Thyroid gland (tissue), 4 donors: ENCODE measurements at regions not wholly inside any gene's neighbourhood (a gene's known extent, or its start where the extent isn't known, plus 50 kb on each side); places are given as distances from the start of the nearest gene placed in this dataset.

Experiments used
- DNase-seq, 2 donors: peaks; one replicate each; pipeline ENCODE4 v3.0.0-alpha.2; 2019
- H3K27ac ChIP-seq, 3 donors: fragments of 200-600 bp; sonication (generic); 1 replicate in 2 of 3; 2 replicates in 1 of 3; pipeline ENCODE4 v1.5.1; 2016 to 2019; ENCODE audit warnings: mild to moderate bottlenecking in 1 of 3, moderate library complexity in 1 of 3
- H3K27me3 ChIP-seq: fragments of 200-600 bp; sonication (generic); one replicate; pipeline ENCODE4 v1.5.1; 2019
- H3K36me3 ChIP-seq, 2 donors: fragments of 200-600 bp; sonication (generic); one replicate each; pipeline ENCODE4 v1.5.1; 2016 to 2019
- H3K4me1 ChIP-seq, 2 donors: fragments of 200-600 bp; sonication (generic); one replicate each; pipeline ENCODE4 v1.5.1; 2017 to 2019
- H3K4me3 ChIP-seq, 3 donors: fragments of 200-600 bp; sonication (generic); replicated peaks in 1 of 3; 1 replicate in 2 of 3; 2 replicates in 1 of 3; pipeline ENCODE4 v1.5.1; 2016; ENCODE audit warnings: mild to moderate bottlenecking in 1 of 3
- H3K9me3 ChIP-seq: fragments of 200-600 bp; sonication (generic); one replicate; pipeline ENCODE4 v1.5.1; 2017
- POLR2A ChIP-seq, 2 donors: fragments of 450-650 bp; IDR thresholded peaks; one replicate each; pipeline ENCODE4 v1.6.1; 2017; ENCODE audit warnings: antibody characterized with exemption in 2 of 2, mild to moderate bottlenecking in 2 of 2, moderate library complexity in 1 of 2
- WGBS, 2 donors: methylation state at CpG; one replicate each; pipeline ENCODE4 v1.1.5; 2017; 5-methylcytosine and 5-hydroxymethylcytosine counted together
- intact Hi-C: fragments of 100-400 bp; cut with DNase I; formaldehyde crosslinking; loops from one replicate; pipeline ENCODE4 v1.15.1; 2023
- TF ChIP-seq, protein P1 (sequence below), 6 experiments: fragments of 200-600 bp in 3 of 6; fragments of 450-650 bp in 3 of 6; sonication (generic) in 3 of 6; IDR thresholded peaks; one replicate each; pipeline ENCODE4 v1.5.1; 2016 to 2019; ENCODE audit warnings: antibody characterized with exemption in 6 of 6, mild to moderate bottlenecking in 2 of 6, inconsistent platforms in 1 of 6, moderate library complexity in 1 of 6

DNA sequence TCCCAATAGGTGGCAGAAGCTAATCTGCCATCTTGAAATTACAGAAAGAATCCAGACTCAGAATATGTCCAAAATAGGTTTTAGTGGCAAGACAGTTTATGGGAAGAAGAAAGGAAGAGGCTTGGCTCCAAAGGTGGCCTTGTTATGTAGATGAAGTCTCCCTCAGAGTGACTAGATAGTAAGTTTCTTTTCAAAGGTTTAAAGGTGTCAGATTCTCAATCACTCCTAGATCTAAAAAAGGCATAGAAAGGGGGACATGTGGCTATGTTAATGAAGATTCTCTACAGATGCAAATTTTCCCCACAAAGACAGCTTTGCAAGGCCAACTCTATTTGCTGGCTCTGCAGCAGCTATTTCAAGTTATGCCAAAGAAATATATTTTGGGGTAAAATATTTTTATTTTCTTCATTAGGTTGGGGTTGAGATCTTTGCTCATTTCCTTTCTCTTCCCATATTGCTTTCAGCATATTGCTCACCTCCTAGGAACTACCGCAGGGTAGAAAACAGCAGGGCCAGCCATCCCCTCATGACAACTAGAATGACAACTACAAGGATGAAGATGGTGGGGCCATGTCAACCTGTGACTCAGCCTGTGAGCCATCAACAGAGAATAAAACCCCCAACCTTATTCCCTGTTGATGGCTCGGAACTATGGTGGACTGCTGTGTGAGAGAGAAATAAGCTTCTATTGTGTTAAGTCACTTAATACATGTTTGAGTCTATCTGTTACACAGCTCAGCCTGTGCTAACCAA lies 274.0 kb upstream of the GALNT17 start:
- TF ChIP-seq POLR2A (IDR thresholded peaks at IDR 0.05), result no peak
- TF ChIP-seq, protein P1, sequence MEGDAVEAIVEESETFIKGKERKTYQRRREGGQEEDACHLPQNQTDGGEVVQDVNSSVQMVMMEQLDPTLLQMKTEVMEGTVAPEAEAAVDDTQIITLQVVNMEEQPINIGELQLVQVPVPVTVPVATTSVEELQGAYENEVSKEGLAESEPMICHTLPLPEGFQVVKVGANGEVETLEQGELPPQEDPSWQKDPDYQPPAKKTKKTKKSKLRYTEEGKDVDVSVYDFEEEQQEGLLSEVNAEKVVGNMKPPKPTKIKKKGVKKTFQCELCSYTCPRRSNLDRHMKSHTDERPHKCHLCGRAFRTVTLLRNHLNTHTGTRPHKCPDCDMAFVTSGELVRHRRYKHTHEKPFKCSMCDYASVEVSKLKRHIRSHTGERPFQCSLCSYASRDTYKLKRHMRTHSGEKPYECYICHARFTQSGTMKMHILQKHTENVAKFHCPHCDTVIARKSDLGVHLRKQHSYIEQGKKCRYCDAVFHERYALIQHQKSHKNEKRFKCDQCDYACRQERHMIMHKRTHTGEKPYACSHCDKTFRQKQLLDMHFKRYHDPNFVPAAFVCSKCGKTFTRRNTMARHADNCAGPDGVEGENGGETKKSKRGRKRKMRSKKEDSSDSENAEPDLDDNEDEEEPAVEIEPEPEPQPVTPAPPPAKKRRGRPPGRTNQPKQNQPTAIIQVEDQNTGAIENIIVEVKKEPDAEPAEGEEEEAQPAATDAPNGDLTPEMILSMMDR (IDR thresholded peaks at IDR 0.05), result no peak
- intact Hi-C loops, result loop anchor here (5.0 kb wide), 1 partner anchor 874 kb away; no protein-coding TSS in a partner anchor
- Histone ChIP-seq H3K4me1 (no peaks in the 10 kb centered on the region), H3K9me3 (no peaks in the 10 kb centered on the region), H3K36me3 (no peaks in the 10 kb centered on the region), H3K27me3 (no peaks in the 10 kb centered on the region), H3K4me3 (no peak overlapping the region), H3K27ac (no peak overlapping the region)
- no peak for DNase-seq
- WGBS, 2 donors, result 89 to 93% methylated on average over 2 of the region's 2 CpGs

DNA sequence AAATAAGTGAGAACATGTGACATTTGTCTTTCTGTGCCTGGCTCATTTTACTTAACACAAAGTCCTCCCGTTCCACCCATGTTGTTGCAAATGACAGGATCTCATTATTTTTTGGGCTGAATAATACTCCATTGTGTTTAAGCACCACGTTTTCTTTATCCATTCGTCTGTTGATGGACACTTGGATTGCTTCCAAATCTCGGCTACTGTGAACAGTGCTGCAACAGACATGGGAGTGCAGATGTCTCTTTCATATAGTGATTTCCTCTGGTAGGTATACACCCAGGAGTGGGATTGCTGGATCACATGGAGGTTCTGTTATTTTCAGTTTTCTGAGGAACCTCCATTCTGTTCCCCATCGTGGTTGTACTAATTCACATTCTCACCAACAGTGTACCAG lies 264.4 kb upstream of the GALNT17 start:
- TF ChIP-seq, protein P1 (IDR thresholded peaks at IDR 0.05), result no peak
- TF ChIP-seq POLR2A (IDR thresholded peaks at IDR 0.05), result no peak
- no peak for DNase-seq
- WGBS, 2 donors, result 48 to 51% methylated on average over 5 of the region's 5 CpGs
- Histone ChIP-seq H3K27ac (no peak overlapping the region), H3K27me3 (no peaks in the 10 kb centered on the region), H3K4me1 (no peaks in the 10 kb centered on the region), H3K36me3 (no peaks in the 10 kb centered on the region), H3K9me3 (no peaks in the 10 kb centered on the region), H3K4me3 (no peak overlapping the region)
- intact Hi-C loops, result no loop called here

DNA sequence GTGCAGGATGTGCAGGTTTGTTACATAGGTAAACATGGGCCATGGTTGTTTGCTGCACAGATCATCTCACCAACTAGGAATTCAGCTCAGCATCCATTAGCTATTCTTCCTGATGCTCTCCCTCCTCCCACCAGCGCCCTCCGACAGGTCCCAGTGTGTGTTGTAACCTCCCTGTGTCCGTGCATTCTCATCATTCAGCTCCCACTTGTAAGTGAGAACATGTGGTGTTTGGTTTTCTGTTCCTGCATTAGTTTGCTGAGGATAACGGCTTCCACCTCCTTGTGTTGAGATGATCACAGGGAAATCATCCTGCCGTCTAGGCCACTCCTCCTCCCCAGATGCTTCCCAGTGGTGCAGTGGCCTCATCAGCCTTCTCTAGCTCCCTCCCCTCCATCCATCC lies 261.6 kb upstream of the GALNT17 start:
- intact Hi-C loops, result no loop called here
- no peaks in the 10 kb centered on the region for H3K9me3 ChIP-seq
- DNase-seq, result no peak
- no peaks in the 10 kb centered on the region for H3K4me1 ChIP-seq
- TF ChIP-seq POLR2A (IDR thresholded peaks at IDR 0.05), result no peak
- TF ChIP-seq, protein P1 (IDR thresholded peaks at IDR 0.05), result no peak
- WGBS, 2 donors, result 56 to 57% methylated on average over 5 of the region's 5 CpGs
- H3K27me3 ChIP-seq, result no peaks in the 10 kb centered on the region
- H3K36me3 ChIP-seq, result no peaks in the 10 kb centered on the region
- no peak overlapping the region for H3K27ac ChIP-seq
- H3K4me3 ChIP-seq, result no peak overlapping the region

DNA sequence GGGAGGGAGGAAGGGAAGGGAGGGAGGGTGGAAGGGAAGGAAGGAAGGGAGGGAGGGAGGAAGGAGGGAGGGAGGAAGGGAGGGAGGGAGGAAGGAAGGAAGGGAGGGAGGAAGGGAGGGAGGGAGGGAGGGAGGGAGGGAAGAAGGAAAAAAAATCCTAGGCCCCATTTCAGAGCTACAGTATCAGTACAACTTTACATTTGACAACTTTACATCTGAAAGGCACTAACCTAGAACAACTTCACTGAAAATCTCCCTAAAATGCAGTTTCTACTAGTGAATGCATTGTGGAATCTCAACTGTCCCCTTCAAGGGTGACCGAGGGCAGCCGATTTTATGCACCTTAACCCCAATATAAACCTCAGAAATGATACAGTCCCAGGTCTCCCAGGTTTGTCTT lies 259.8 kb upstream of the GALNT17 start:
- Histone ChIP-seq H3K4me1 (no peaks in the 10 kb centered on the region), H3K27me3 (no peaks in the 10 kb centered on the region), H3K4me3 (no peak overlapping the region), H3K36me3 (no peaks in the 10 kb centered on the region), H3K9me3 (no peaks in the 10 kb centered on the region), H3K27ac (no peak overlapping the region)
- WGBS, 2 donors, result 35 to 44% methylated on average over 2 of the region's 2 CpGs
- no peak for TF ChIP-seq POLR2A (IDR thresholded peaks at IDR 0.05)
- TF ChIP-seq, protein P1 (IDR thresholded peaks at IDR 0.05), result no peak
- DNase-seq, result no peak
- intact Hi-C loops, result no loop called here

DNA sequence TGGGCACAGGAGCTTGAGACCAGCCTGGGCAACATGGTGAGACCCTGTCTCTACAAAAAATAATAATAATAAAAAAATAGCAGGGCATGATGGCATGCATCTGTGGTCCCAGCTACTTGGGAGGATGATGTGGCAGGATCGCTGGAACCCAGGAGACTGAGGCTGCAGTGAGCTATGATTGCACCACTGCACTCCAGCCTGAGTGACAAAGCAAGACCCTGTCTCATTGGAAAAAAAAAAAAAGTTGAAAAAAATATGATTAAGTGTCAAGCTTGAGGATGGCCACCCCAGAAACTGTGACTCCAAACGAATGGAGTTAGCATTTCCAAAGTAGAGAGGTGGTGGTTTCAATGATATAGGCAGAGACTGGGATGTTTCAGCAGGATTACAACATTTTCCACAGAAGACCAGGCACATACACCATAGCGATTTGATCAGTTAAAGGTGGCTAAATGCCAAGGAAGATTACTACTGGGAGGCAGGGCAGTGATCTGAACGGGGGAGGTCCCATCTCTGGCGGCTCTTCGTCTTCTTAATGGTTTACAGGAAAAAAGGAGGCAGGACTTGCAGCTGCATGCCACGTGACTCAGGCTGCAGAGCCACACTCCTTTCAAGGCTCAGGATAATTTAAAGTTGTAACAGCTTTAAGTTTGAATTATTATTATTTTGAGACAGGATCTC lies 250.6 kb upstream of the GALNT17 start:
- intact Hi-C loops, result no loop called here
- TF ChIP-seq POLR2A (IDR thresholded peaks at IDR 0.05), result no peak
- TF ChIP-seq, protein P1 (IDR thresholded peaks at IDR 0.05), result no peak
- Histone ChIP-seq H3K4me3 (no peak overlapping the region), H3K36me3 (no peaks in the 10 kb centered on the region), H3K4me1 (no peaks in the 10 kb centered on the region), H3K27ac (no peak overlapping the region), H3K27me3 (no peaks in the 10 kb centered on the region), H3K9me3 (no peaks in the 10 kb centered on the region)
- no peak for DNase-seq
- WGBS, 2 donors, result 61 to 82% methylated on average over 7 of the region's 7 CpGs
